T-helper 1 cell treated with Interleukin-12 subunit alpha and Interleukin-12 subunit beta and Interleukin-4 antibody, amounts not matched to agents 30 ng/mL and 1 ng/mL, for 36 hours (primary cell): ENCODE measurements at regions not wholly inside any gene's neighbourhood (a gene's known extent, or its start where the extent isn't known, plus 50 kb on each side); places are given as distances from the start of the nearest gene placed in this dataset.
"Not testable (repeated sequence)": the region's sequence is repeated elsewhere in the genome, so short reads cannot be mapped to it uniquely, and the experiment has no call there.

Source experiments
- intact Hi-C: fragments of 100-400 bp; cut with micrococcal nuclease; formaldehyde crosslinking; loops from one replicate; pipeline ENCODE4 v1.15.1; 2024

- intact Hi-C loops = no loop called here
These were observed 119.1 kb downstream of the LRATD1 start for GRCh38 chr2:14751581-14751980.

DNA sequence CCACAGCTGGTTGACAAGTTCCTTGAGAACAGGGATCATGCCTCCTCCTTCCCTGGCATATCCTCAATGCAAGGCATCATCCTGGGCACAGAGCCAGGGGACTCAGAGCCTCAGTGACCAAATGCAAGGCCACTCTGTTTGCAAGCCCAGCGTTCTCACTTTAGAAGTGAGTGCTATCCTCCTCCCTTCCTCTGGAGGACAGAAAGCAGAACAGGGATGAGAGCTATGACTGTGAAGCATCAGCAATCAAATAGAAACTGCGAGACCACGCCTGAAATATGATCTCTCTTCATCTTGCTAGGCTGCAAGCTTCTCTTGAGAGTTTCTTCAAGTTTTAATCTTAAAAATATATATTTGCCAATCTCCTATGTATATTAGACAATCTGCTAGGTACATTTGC lies 119.8 kb downstream of the LRATD1 start:
- intact Hi-C loops = no loop called here

- intact Hi-C loops = no loop called here
These were observed 123.6 kb downstream of the LRATD1 start for GRCh38 chr2:14756122-14756541.

- intact Hi-C loops = no loop called here
These were observed 124.6 kb downstream of the LRATD1 start for GRCh38 chr2:14756981-14757657.

DNA sequence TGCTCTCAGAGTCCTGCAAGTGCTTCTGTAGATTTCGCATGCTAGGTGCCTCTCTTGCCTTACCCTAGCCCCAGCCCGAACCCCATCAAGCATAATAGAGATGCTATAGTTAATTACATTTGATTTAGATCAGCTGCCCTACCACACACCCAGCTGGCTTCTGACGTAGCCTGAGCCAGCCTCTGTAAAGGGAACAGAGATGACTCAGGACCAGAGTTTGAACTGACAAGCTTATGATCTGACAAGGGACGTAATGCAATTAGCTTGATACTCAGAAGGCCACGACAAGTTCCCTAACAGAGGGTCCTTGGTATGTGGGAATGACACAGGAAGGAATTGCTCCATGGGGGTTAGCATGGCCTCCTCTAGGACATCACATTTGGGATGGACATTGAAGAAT lies 126.6 kb downstream of the LRATD1 start:
- intact Hi-C loops = no loop called here

DNA sequence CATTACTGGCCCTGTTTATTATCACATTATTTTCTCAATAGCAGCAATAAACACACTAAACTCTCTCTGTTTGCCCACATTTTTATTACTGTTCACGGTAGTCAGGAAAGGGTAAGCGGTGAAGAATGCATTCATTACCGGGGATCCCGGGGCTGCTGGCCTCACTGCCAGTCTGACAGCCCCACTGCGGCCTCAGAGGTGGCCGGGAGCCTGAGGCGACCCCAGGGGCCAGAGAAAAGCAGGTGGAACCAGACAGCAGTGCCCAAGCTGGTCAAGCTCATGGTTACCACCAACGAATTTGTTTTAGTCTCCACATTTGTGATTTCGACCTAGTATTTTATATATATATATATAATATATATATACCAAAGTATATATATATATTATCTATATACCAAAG lies 127.7 kb downstream of the LRATD1 start:
- intact Hi-C loops = no loop called here

GRCh38 chr2:14761118-14761517 lies 128.6 kb downstream of the LRATD1 start:
- intact Hi-C loops = no loop called here

GRCh38 chr2:14773696-14774095 lies 141.2 kb downstream of the LRATD1 start:
- intact Hi-C loops = no loop called here

DNA sequence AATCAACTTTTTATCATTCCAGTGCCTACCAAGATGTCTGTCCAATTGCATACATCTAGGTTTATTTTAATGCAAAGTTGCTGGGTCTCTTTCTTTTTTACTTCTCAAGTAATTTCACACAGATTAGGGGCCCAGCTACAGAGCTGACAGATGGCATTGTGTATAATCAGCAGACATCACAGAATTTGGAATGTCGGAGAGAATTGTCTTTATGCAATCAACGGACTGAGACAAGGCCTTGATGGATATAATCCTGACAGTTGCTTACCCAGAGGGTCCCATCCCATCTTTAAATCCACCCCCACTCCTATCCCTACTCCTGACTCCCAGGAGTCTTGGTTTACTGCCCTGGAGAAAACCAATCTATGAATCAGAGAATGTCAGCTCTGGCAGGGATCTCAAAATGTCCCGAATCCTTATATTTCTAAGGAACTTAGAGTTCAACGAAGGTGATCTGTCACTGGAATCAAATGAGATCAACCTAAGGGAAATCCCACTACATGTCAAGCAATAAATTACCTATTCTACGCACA lies 142.0 kb downstream of the LRATD1 start:
- intact Hi-C loops = no loop called here

GRCh38 chr2:14776216-14776615 lies 143.7 kb downstream of the LRATD1 start:
- intact Hi-C loops = no loop called here

- intact Hi-C loops = no loop called here
These were observed 145.5 kb downstream of the LRATD1 start for GRCh38 chr2:14778015-14778414.

- intact Hi-C loops = no loop called here
These were observed 146.7 kb downstream of the LRATD1 start for GRCh38 chr2:14779252-14779651.

DNA sequence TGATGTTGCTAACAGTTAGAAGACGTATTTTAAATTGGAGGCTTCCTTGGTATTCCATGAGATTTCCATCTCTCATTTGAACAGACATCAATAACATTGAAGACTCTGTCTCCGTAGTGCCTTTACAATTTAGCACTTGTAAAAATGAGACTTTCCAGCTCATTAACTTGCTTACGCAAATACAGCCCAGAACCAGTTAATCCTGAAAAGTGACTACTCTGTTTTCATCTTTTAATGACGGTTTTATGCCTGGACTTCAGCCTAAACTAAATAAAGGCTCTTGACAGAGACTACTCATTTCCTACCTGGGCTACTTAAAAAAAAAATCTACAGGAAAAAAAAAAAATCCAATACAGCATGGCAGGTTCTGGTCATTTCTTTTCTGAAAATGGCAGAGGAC lies 148.6 kb downstream of the LRATD1 start:
- intact Hi-C loops = no loop called here

- intact Hi-C loops = not testable (repeated sequence)
These were observed 156.3 kb downstream of the LRATD1 start for GRCh38 chr2:14788814-14789213.

DNA sequence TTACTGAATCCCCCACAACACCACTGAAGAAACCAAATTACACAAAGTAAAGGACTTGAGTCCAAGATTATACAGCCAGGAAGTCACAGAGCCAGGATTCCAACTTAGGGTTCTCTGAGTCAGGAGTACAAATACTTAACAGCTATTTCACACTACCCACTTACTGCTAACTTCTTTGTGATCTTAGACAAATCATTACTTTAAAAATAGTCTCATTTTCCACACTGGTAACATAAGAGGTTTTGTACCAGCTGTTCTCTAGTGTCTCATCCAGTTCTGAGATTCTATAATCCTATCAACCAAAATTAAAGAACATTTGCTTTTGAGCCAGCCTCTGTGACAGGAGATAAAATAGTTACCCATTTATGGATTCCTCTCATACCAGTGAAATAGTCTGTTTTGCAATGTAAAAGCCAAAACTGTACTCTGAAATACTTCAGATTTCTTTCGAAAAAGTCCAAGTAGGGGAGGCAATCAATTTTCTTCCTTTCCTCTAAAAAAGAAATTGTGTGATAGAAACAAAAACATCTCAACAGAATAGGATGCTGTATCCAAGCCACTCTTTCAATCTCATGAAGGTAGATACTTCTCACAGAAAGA lies 157.6 kb downstream of the LRATD1 start:
- intact Hi-C loops = no loop called here

GRCh38 chr2:14803994-14804393 lies 171.5 kb downstream of the LRATD1 start:
- intact Hi-C loops = no loop called here

GRCh38 chr2:14804902-14805301 lies 172.4 kb downstream of the LRATD1 start:
- intact Hi-C loops = no loop called here

DNA sequence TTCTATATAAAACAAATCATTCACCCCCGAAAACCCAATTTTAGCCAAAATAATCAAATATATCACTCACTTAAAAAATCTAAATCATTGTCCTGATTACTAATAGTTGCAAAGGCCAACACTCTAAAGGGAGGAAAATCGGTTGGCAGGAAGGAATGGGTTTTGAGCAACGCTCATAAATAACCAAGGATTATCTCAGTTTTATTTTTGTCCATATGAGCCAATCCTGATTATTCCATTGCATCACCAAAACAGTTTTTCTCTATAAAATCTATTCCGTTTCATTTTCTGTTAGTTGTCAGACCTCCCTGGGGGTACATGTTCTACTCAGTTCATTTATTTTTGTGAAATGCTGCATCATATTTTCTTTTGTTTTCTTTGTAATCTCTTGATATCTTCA lies 174.1 kb downstream of the LRATD1 start:
- intact Hi-C loops = no loop called here

- intact Hi-C loops = no loop called here
These were observed 182.7 kb downstream of the LRATD1 start for GRCh38 chr2:14815201-14815600.

DNA sequence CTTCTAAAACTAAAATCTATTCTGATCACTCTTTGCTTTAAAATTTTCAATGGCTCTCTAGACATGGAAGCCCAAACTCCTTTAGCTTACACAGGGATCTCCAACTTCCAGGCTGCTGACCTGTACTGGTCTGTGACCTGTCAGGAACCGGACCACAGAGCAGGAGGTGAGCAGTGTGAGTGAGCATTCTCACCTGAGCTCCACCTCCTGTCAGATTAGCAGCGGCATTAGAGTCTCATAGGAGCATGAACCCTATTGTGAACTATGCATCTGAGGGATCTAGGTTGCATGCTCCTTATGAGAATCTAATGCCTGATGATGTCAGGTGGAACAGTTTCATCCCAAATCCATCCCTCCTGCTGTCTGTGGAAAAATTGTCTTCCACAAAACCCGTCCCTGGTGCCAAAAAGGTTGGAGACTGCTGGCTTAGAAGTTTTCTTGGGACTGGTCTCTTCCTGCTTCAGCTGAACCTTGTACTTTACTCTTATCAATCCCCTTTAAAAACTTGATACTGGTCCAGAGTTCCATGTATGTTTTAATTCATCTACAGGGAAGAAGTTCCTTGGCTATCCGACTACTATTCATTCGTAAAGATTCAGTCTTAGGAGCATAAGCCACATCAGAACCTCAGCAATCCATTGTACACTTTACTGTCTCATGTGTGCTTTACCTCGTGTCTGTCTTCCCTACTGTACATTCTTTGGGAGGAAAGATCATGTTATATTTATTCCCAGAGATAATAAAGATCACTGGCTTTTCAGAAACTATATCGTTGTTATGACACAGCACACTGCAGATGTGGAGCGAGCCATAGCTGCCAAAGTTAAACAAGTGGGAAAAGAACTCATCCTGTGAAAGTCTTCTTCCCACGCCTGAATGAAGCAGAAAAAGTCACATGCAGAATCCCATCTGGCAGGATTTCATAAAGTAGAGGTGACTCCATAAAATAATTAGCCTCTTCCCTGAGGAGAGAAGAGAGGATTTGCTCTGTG lies 183.8 kb downstream of the LRATD1 start:
- intact Hi-C loops = no loop called here

- intact Hi-C loops = no loop called here
These were observed 185.3 kb downstream of the LRATD1 start for GRCh38 chr2:14817848-14818247.

GRCh38 chr2:14826518-14826917 lies 194.0 kb downstream of the LRATD1 start:
- intact Hi-C loops = no loop called here
